GM21825 (cell line): ENCODE measurements at regions not wholly inside any gene's neighbourhood (a gene's known extent, or its start where the extent isn't known, plus 50 kb on each side); places are given as distances from the start of the nearest gene placed in this dataset.

Source experiments
- ATAC-seq: cut with Tn5 transposase; IDR thresholded peaks from one replicate; pipeline ENCODE4 v1.9.1; 2021; ENCODE audit warnings: mild to moderate bottlenecking, moderate library complexity; ENCODE audit not compliant: unreplicated experiment

- no peak for ATAC-seq
Observed at GRCh38 chr11:110891411-110891810, 179.2 kb upstream of the ARHGAP20 start.

GRCh38 chr11:110890995-110891394 is 178.8 kb upstream of the ARHGAP20 start:
- ATAC-seq, result no peak

GRCh38 chr11:110886288-110886970 is 174.2 kb upstream of the ARHGAP20 start:
- no peak for ATAC-seq

- no peak for ATAC-seq
Observed at GRCh38 chr11:110883256-110883655, 171.0 kb upstream of the ARHGAP20 start.

- ATAC-seq, result no peak
Observed at GRCh38 chr11:110878513-110878912, 166.3 kb upstream of the ARHGAP20 start.

GRCh38 chr11:110874437-110875030 is 162.3 kb upstream of the ARHGAP20 start:
- ATAC-seq, result no peak

- no peak for ATAC-seq
Observed at GRCh38 chr11:110873975-110874374, 161.7 kb upstream of the ARHGAP20 start.

- no peak for ATAC-seq
Observed at GRCh38 chr11:110870816-110871522, 158.7 kb upstream of the ARHGAP20 start.

GRCh38 chr11:110867951-110868350 is 155.7 kb upstream of the ARHGAP20 start:
- no peak for ATAC-seq

GRCh38 chr11:110866081-110866480 is 153.8 kb upstream of the ARHGAP20 start:
- ATAC-seq, result no peak

- no peak for ATAC-seq
Observed at GRCh38 chr11:110862407-110862806, 150.2 kb upstream of the ARHGAP20 start.

- no peak for ATAC-seq
Observed at GRCh38 chr11:110860461-110860860, 148.2 kb upstream of the ARHGAP20 start.

GRCh38 chr11:110859998-110860397 is 147.8 kb upstream of the ARHGAP20 start:
- no peak for ATAC-seq

- no peak for ATAC-seq
Observed at GRCh38 chr11:110859240-110859840, 147.1 kb upstream of the ARHGAP20 start.

- ATAC-seq, result peak; percentile 73
Observed at GRCh38 chr11:110858547-110858921, 146.3 kb upstream of the ARHGAP20 start.

GRCh38 chr11:110857892-110858546 is 145.8 kb upstream of the ARHGAP20 start:
- ATAC-seq, result no peak

GRCh38 chr11:110856996-110857812 is 145.0 kb upstream of the ARHGAP20 start:
- no peak for ATAC-seq

GRCh38 chr11:110856340-110856739 is 144.1 kb upstream of the ARHGAP20 start:
- ATAC-seq, result no peak

- ATAC-seq, result no peak
Observed at GRCh38 chr11:110855191-110855590, 143.0 kb upstream of the ARHGAP20 start.

- no peak for ATAC-seq
Observed at GRCh38 chr11:110852921-110853490, 140.8 kb upstream of the ARHGAP20 start.
